Breast epithelium (tissue), 4 donors: ENCODE measurements at regions not wholly inside any gene's neighbourhood (a gene's known extent, or its start where the extent isn't known, plus 50 kb on each side); places are given as distances from the start of the nearest gene placed in this dataset.

Source experiments
- DNase-seq, 2 donors: peaks; one replicate each; pipeline ENCODE4 v3.0.0-alpha.2; 2019; ENCODE audit warnings: low spot score in 2 of 2
- H3K27ac ChIP-seq, 2 donors: fragments of 200-600 bp; sonication (generic) in 1 of 2; one replicate each; pipeline ENCODE4 v1.5.1; 2016 to 2019; ENCODE audit warnings: mild to moderate bottlenecking in 1 of 2
- H3K27me3 ChIP-seq, 2 donors: fragments of 200-600 bp; sonication (generic) in 1 of 2; one replicate each; pipeline versions ENCODE4 v1.5.1 to v1.6.0; 2017 to 2019; ENCODE audit warnings: control low read depth in 1 of 2, mild to moderate bottlenecking in 1 of 2
- H3K36me3 ChIP-seq: fragments of 200-600 bp; one replicate; pipeline ENCODE4 v1.5.1; 2019
- H3K4me1 ChIP-seq, 2 donors: fragments of 200-600 bp; sonication (generic); one replicate each; pipeline ENCODE4 v1.5.1; 2016 to 2019; ENCODE audit warnings: control low read depth in 1 of 2
- H3K4me3 ChIP-seq, 3 donors: fragments of 200-600 bp; sonication (generic); 1 replicate in 2 of 3; 2 replicates in 1 of 3; pipeline ENCODE4 v1.5.1; 2016 to 2019; ENCODE audit warnings: mild to moderate bottlenecking in 3 of 3, moderate library complexity in 2 of 3
- H3K9me3 ChIP-seq, 2 donors: fragments of 200-600 bp; sonication (generic) in 1 of 2; one replicate each; pipeline ENCODE4 v1.5.1; 2016 to 2019; ENCODE audit warnings: control low read depth in 1 of 2
- POLR2A ChIP-seq: fragments of 450-650 bp; IDR thresholded peaks from one replicate; pipeline ENCODE4 v1.6.1; 2016; ENCODE audit warnings: antibody characterized with exemption, mild to moderate bottlenecking, moderate library complexity
- POLR2AphosphoS5 ChIP-seq, 3 donors: sonication (generic); formaldehyde crosslinking; IDR thresholded peaks; one replicate each; pipeline ENCODE4 v1.6.1; 2017; ENCODE audit warnings: antibody characterized with exemption in 3 of 3
- intact Hi-C: fragments of 100-400 bp; cut with DNase I; formaldehyde crosslinking; loops from one replicate; pipeline ENCODE4 v1.15.1; 2023; ENCODE audit warnings: low total_unique reads
- TF ChIP-seq, protein P1 (sequence below), 3 donors: fragments of 450-650 bp; IDR thresholded peaks; one replicate each; pipeline ENCODE4 v1.5.1; 2016 to 2017; ENCODE audit warnings: antibody characterized with exemption in 3 of 3, mild to moderate bottlenecking in 3 of 3, moderate library complexity in 3 of 3

- no peak overlapping the region for H3K4me3 ChIP-seq
- H3K27ac ChIP-seq: no peak overlapping the region
- no peak for TF ChIP-seq POLR2AphosphoS5 (IDR thresholded peaks at IDR 0.05)
- TF ChIP-seq POLR2A: no peak
- TF ChIP-seq, protein P1, sequence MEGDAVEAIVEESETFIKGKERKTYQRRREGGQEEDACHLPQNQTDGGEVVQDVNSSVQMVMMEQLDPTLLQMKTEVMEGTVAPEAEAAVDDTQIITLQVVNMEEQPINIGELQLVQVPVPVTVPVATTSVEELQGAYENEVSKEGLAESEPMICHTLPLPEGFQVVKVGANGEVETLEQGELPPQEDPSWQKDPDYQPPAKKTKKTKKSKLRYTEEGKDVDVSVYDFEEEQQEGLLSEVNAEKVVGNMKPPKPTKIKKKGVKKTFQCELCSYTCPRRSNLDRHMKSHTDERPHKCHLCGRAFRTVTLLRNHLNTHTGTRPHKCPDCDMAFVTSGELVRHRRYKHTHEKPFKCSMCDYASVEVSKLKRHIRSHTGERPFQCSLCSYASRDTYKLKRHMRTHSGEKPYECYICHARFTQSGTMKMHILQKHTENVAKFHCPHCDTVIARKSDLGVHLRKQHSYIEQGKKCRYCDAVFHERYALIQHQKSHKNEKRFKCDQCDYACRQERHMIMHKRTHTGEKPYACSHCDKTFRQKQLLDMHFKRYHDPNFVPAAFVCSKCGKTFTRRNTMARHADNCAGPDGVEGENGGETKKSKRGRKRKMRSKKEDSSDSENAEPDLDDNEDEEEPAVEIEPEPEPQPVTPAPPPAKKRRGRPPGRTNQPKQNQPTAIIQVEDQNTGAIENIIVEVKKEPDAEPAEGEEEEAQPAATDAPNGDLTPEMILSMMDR (IDR thresholded peaks at IDR 0.05): no peak
- H3K36me3 ChIP-seq: no peaks in the 10 kb centered on the region
- no peak for DNase-seq
- intact Hi-C loops: no loop called here
- no peaks in the 10 kb centered on the region for H3K9me3 ChIP-seq
- H3K27me3 ChIP-seq: no peaks in the 10 kb centered on the region
- no peaks in the 10 kb centered on the region for H3K4me1 ChIP-seq
Measured at GRCh38 chr18:55849391-55849790, 261.4 kb upstream of the TCF4 start.

DNA sequence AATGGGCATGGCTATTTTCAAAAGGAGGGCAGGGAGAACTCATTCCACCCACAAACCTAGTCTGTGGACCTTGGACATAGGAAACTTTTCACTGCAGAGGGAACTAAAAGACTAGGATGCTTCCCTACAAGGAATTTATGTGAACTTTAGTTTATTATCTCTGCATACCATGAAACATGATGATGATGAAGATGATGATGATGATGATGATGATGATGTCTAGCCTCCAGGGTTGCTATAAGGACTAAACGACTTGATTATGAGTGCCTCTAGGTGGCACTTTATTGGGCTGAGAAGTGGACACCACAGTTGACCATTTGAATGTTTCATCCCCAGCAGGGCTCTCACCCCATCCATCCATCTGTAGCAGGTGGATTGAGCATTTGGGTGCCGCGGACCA lies 260.0 kb upstream of the TCF4 start:
- no peak overlapping the region for H3K27ac ChIP-seq
- DNase-seq: no peak
- H3K36me3 ChIP-seq: no peaks in the 10 kb centered on the region
- no peaks in the 10 kb centered on the region for H3K9me3 ChIP-seq
- TF ChIP-seq POLR2A (no peak), POLR2AphosphoS5 (IDR thresholded peaks at IDR 0.05) (no peak)
- TF ChIP-seq, protein P1 (IDR thresholded peaks at IDR 0.05): no peak
- H3K4me1 ChIP-seq: no peaks in the 10 kb centered on the region
- H3K27me3 ChIP-seq: no peaks in the 10 kb centered on the region
- no peak overlapping the region for H3K4me3 ChIP-seq
- intact Hi-C loops: no loop called here

GRCh38 chr18:55845221-55845620 lies 257.2 kb upstream of the TCF4 start:
- DNase-seq: no peak
- H3K27ac ChIP-seq: no peak overlapping the region
- no peaks in the 10 kb centered on the region for H3K9me3 ChIP-seq
- H3K27me3 ChIP-seq: no peaks in the 10 kb centered on the region
- no peak overlapping the region for H3K4me3 ChIP-seq
- no peaks in the 10 kb centered on the region for H3K4me1 ChIP-seq
- no peaks in the 10 kb centered on the region for H3K36me3 ChIP-seq
- intact Hi-C loops: no loop called here
- TF ChIP-seq POLR2A: no peak
- TF ChIP-seq POLR2AphosphoS5 (IDR thresholded peaks at IDR 0.05): no peak
- TF ChIP-seq, protein P1 (IDR thresholded peaks at IDR 0.05): no peak

DNA sequence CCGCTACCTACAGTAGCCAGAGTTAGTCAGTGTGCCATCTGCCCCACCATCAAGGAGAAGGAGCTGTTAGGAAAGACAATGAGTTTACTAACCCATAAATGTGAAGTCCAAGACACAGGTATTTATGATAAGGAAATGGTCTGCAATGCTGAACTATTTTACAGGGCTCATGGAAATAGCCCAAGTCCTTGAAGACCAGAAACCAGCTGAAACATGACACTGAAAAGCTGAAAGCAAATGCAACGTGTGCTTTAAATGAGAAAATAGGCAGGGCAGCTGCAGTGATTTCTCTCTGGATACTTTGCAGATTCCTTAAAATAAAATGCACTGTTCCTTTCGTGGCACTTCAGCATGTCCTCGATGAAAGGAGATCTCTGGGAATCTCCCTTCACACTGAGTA lies 256.4 kb upstream of the TCF4 start:
- DNase-seq: no peak
- TF ChIP-seq POLR2AphosphoS5 (IDR thresholded peaks at IDR 0.05): no peak
- TF ChIP-seq POLR2A: no peak
- TF ChIP-seq, protein P1 (IDR thresholded peaks at IDR 0.05): no peak

DNA sequence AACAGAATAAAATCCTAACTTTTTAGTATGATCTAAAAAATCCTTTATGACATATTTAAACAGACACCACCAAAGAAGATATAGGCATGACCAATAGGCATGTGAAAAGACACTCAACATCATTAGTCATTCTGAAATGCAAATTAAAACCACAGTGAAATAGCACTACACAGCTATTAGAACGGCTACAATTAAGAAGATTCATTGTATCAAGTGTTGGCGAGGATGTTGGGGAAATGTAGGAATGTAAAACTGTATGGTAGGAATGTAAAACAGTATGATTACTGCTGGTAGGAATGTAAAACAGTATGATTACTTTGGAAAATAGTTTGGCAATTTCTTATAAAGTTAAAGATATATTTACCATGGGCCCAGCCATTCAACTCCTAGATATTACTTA lies 253.3 kb upstream of the TCF4 start:
- no peaks in the 10 kb centered on the region for H3K36me3 ChIP-seq
- no peaks in the 10 kb centered on the region for H3K4me1 ChIP-seq
- no peak overlapping the region for H3K27ac ChIP-seq
- no peaks in the 10 kb centered on the region for H3K9me3 ChIP-seq
- H3K27me3 ChIP-seq: no peaks in the 10 kb centered on the region
- no peak for TF ChIP-seq POLR2A
- no peak for TF ChIP-seq POLR2AphosphoS5 (IDR thresholded peaks at IDR 0.05)
- TF ChIP-seq, protein P1 (IDR thresholded peaks at IDR 0.05): no peak
- DNase-seq: no peak
- intact Hi-C loops: no loop called here
- H3K4me3 ChIP-seq: no peak overlapping the region

More for the DNA sequence above, 256.4 kb upstream of the TCF4 start:
- no peaks in the 10 kb centered on the region for H3K9me3 ChIP-seq
- no peaks in the 10 kb centered on the region for H3K4me1 ChIP-seq
- no peaks in the 10 kb centered on the region for H3K27me3 ChIP-seq
- intact Hi-C loops: no loop called here
- H3K36me3 ChIP-seq: no peaks in the 10 kb centered on the region
- H3K4me3 ChIP-seq: no peak overlapping the region
- H3K27ac ChIP-seq: no peak overlapping the region
